Neural progenitor cell (in vitro differentiated cells): ENCODE measurements at regions not wholly inside any gene's neighbourhood (a gene's known extent, or its start where the extent isn't known, plus 50 kb on each side); places are given as distances from the start of the nearest gene placed in this dataset.

Experiments used
- CTCF ChIP-seq: fragments of 200-600 bp; sonication (generic); IDR thresholded peaks from 2 replicates; pipeline ENCODE4 v1.5.1; 2017; ENCODE audit warnings: antibody characterized with exemption, mild to moderate bottlenecking
- EZH2 ChIP-seq: fragments of 200-600 bp; sonication (generic); IDR thresholded peaks from 2 replicates; pipeline ENCODE4 v1.6.1; 2017; ENCODE audit warnings: antibody characterized with exemption, mild to moderate bottlenecking, moderate library complexity

- TF ChIP-seq CTCF, result no peak
- TF ChIP-seq EZH2, result no peak
These were observed 98.5 kb downstream of the TFAP2A start for GRCh38 chr6:10316373-10316721.
